CD4-positive, alpha-beta T cell (primary cell): ENCODE measurements at regions not wholly inside any gene's neighbourhood (a gene's known extent, or its start where the extent isn't known, plus 50 kb on each side); places are given as distances from the start of the nearest gene placed in this dataset.

ENCODE experiments used
- ATAC-seq: fragments of 200-7000 bp; cut with Tn5 transposase; one replicate; pipeline ENCODE4 v1.10.0; 2022; ENCODE audit warnings: mild to moderate bottlenecking; ENCODE audit not compliant: poor library complexity
- CTCF ChIA-PET: fragments of 350-600 bp; sonication (Branson Sonifier 250); formaldehyde crosslinking; loops from one replicate; lab custom pipeline; 2021; ENCODE audit warnings: antibody characterized with exemption, inconsistent platforms; lab: Charles Lee
- POLR2A ChIA-PET: fragments of 350-600 bp; sonication (Branson Sonifier 250); formaldehyde crosslinking; loops from one replicate; lab custom pipeline; 2021; ENCODE audit warnings: antibody characterized with exemption, inconsistent platforms; lab: Charles Lee
- DNase-seq, 14 experiments: peaks; one replicate each; pipeline ENCODE4 v3.0.0-alpha.2; 2013 to 2020; ENCODE audit warnings: mixed read lengths in 2 of 14
- H3K27ac ChIP-seq, 2 donors: one replicate each; pipeline versions ENCODE4 v1.5.1 to v1.7.0; 2013; ENCODE audit warnings: low read length in 2 of 2, low read depth in 1 of 2, mild to moderate bottlenecking in 1 of 2
- H3K27me3 ChIP-seq, 2 experiments: 1 replicate in 1 of 2; 2 replicates in 1 of 2; pipeline versions ENCODE4 v1.6.1 to v1.7.0; 2013; ENCODE audit warnings: low read length in 2 of 2, control low read depth in 1 of 2, mild to moderate bottlenecking in 1 of 2, moderate library complexity in 1 of 2; ENCODE audit not compliant: insufficient read depth in 2 of 2, control insufficient read depth in 1 of 2
- H3K36me3 ChIP-seq: one replicate; pipeline ENCODE4 v1.6.1; 2013; ENCODE audit warnings: low read length, control low read depth; ENCODE audit not compliant: insufficient read depth
- H3K4me1 ChIP-seq: one replicate; pipeline ENCODE4 v1.6.1; 2013; ENCODE audit warnings: low read length, control low read depth; ENCODE audit not compliant: insufficient read depth
- H3K4me3 ChIP-seq: one replicate; pipeline ENCODE4 v1.5.1; 2013; ENCODE audit warnings: mild to moderate bottlenecking, low read length, moderate library complexity
- H3K9me3 ChIP-seq, 2 experiments: 1 replicate in 1 of 2; 2 replicates in 1 of 2; pipeline versions ENCODE4 v1.6.1 to v1.7.0; 2013; ENCODE audit warnings: low read length in 2 of 2, mild to moderate bottlenecking in 2 of 2, control low read depth in 1 of 2, moderate library complexity in 1 of 2; ENCODE audit not compliant: control insufficient read depth in 1 of 2, insufficient read depth in 1 of 2
- H3K27ac Mint-ChIP-seq: one replicate; pipeline ENCODE4 v1.8.0; 2020; ENCODE audit warnings: mixed read lengths
- H3K27me3 Mint-ChIP-seq: one replicate; pipeline ENCODE4 v1.8.0; 2021; ENCODE audit warnings: mixed read lengths
- H3K36me3 Mint-ChIP-seq: one replicate; pipeline ENCODE4 v1.8.0; 2021; ENCODE audit warnings: low read depth, mixed read lengths
- H3K4me1 Mint-ChIP-seq: one replicate; pipeline ENCODE4 v1.8.0; 2021; ENCODE audit warnings: low read depth, mixed read lengths
- H3K4me3 Mint-ChIP-seq: one replicate; pipeline ENCODE4 v1.8.0; 2020; ENCODE audit warnings: mild to moderate bottlenecking, mixed read lengths
- H3K9me3 Mint-ChIP-seq: one replicate; pipeline ENCODE4 v1.8.0; 2020; ENCODE audit warnings: mixed read lengths
- intact Hi-C, 2 experiments: fragments of 100-400 bp; cut with DNase I in 1 of 2; cut with micrococcal nuclease in 1 of 2; formaldehyde crosslinking; loops; one replicate each; pipeline versions ENCODE4 v1.15.1 to v1.9.0; 2023 to 2025; cut with DNase I, micrococcal nuclease
- TF ChIP-seq, protein P1 (sequence below): fragments of 200-600 bp; IDR thresholded peaks from one replicate; pipeline ENCODE4 v1.8.0; 2022; ENCODE audit warnings: antibody characterized with exemption, mild to moderate bottlenecking

DNA sequence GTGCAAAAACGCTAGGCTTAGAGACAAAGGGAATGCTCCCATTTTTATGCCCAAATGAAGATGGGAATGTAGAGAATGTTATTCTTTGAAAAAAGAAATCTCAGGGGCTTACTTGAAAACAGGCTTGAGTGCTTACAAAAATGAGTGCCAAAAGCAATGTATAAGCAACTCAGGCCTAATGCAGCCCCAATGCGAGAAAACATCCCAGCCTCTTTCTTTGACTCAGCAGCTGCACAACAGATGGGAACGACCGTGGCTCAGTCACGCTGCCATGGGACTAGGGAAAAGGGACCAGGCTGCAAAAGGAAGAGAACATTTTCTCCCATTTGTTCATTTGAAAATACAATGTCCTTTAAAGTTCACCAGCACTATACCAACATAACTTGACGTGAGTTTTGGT, 246.4 kb upstream of the LRIG1 start:
- H3K4me1 Mint-ChIP-seq = no peaks in the 10 kb centered on the region
- H3K36me3 Mint-ChIP-seq = no peaks in the 10 kb centered on the region
- ATAC-seq (no peak), DNase-seq (no peak)
- intact Hi-C loops = no loop called here
- Histone ChIP-seq H3K4me3 (no peak overlapping the region), H3K36me3 (no peaks in the 10 kb centered on the region), H3K27ac (no peak overlapping the region), H3K9me3 (no peaks in the 10 kb centered on the region), H3K4me1 (no peaks in the 10 kb centered on the region), H3K27me3 (no peaks in the 10 kb centered on the region)
- H3K27me3 Mint-ChIP-seq = peaks cover 14% of the 10 kb centered on the region
- TF ChIP-seq, protein P1, sequence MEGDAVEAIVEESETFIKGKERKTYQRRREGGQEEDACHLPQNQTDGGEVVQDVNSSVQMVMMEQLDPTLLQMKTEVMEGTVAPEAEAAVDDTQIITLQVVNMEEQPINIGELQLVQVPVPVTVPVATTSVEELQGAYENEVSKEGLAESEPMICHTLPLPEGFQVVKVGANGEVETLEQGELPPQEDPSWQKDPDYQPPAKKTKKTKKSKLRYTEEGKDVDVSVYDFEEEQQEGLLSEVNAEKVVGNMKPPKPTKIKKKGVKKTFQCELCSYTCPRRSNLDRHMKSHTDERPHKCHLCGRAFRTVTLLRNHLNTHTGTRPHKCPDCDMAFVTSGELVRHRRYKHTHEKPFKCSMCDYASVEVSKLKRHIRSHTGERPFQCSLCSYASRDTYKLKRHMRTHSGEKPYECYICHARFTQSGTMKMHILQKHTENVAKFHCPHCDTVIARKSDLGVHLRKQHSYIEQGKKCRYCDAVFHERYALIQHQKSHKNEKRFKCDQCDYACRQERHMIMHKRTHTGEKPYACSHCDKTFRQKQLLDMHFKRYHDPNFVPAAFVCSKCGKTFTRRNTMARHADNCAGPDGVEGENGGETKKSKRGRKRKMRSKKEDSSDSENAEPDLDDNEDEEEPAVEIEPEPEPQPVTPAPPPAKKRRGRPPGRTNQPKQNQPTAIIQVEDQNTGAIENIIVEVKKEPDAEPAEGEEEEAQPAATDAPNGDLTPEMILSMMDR = no peak
- ChIA-PET POLR2A (no interaction called here), CTCF (no interaction called here)
- H3K9me3 Mint-ChIP-seq = no peaks in the 10 kb centered on the region
- no peak overlapping the region for H3K27ac Mint-ChIP-seq
- H3K4me3 Mint-ChIP-seq = no peak overlapping the region

DNA sequence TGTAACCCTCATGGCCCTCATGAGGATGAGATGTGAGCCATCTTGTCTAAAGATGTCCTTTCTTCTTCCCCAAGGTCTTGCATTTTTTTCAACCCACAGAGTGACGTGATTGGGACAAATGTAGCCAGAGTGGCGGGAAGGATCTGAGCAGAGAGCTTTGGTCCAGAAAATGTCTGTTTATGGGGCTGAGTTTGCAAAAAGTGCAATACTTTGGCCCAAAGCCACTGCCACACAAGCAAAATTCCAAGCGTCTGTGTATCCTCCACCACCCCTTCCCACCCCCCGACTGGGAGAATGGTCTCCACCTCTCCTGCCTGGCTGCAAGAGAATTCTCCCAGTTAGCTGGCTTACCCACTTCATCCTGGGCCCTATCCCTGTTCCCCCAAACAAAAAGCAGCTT, 246.9 kb upstream of the LRIG1 start:
- intact Hi-C loops = no loop called here
- no peak for DNase-seq
- Histone ChIP-seq H3K27ac (no peak overlapping the region), H3K27me3 (no peaks in the 10 kb centered on the region), H3K4me3 (no peak overlapping the region), H3K36me3 (no peaks in the 10 kb centered on the region), H3K4me1 (no peaks in the 10 kb centered on the region), H3K9me3 (no peaks in the 10 kb centered on the region)
- ChIA-PET POLR2A (no interaction called here), CTCF (no interaction called here)
- Mint-ChIP-seq H3K27ac (no peak overlapping the region), H3K9me3 (no peaks in the 10 kb centered on the region), H3K4me3 (no peak overlapping the region), H3K4me1 (no peaks in the 10 kb centered on the region), H3K27me3 (peaks cover 14% of the 10 kb centered on the region), H3K36me3 (no peaks in the 10 kb centered on the region)
- TF ChIP-seq, protein P1 = no peak
- no peak for ATAC-seq

DNA sequence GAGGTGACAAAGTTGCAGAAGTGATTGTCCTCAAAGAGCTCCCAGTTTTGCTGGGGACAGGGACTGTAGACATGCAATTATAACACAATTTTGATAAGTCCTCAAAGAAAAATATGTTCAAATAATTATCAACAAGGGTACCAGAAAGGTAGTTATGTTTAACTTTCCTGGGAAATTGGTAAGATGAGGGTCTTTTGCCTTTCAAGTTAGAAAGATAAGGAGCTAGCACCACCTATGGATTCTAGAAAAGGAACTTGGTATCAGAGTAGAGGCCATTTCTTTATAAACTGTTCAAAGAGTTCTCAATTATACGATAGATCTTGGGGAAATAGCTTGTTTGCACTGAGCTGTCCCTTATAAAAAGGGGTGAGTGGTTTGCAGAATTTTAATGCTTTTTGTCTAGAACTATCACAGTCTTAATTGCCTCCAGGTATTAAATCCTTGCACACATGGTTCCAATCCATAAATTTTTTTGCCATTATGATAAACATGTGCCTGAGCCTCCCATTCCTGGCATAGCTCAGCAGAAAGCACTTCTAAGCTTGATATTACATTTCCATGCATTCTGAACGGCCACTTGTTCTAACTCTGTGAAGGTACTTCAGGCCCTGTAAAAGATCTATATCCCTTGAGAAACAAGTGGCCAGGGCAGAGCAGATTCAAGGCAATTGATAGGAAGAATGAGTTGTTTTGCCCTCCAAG, 247.5 kb upstream of the LRIG1 start:
- H3K27ac Mint-ChIP-seq = no peak overlapping the region
- DNase-seq (no peak), ATAC-seq (no peak)
- Histone ChIP-seq H3K4me3 (no peak overlapping the region), H3K36me3 (no peaks in the 10 kb centered on the region), H3K27ac (no peak overlapping the region), H3K27me3 (no peaks in the 10 kb centered on the region), H3K9me3 (no peaks in the 10 kb centered on the region), H3K4me1 (no peaks in the 10 kb centered on the region)
- no peaks in the 10 kb centered on the region for H3K4me1 Mint-ChIP-seq
- H3K9me3 Mint-ChIP-seq = no peaks in the 10 kb centered on the region
- ChIA-PET POLR2A (no interaction called here), CTCF (no interaction called here)
- TF ChIP-seq, protein P1 = no peak
- no peak overlapping the region for H3K4me3 Mint-ChIP-seq
- intact Hi-C loops = no loop called here
- H3K36me3 Mint-ChIP-seq = no peaks in the 10 kb centered on the region
- peaks cover 14% of the 10 kb centered on the region for H3K27me3 Mint-ChIP-seq
